HG02571 (cell line): ENCODE measurements at regions not wholly inside any gene's neighbourhood (a gene's known extent, or its start where the extent isn't known, plus 50 kb on each side); places are given as distances from the start of the nearest gene placed in this dataset.

Experiments
- ATAC-seq: cut with Tn5 transposase; IDR thresholded peaks from one replicate; pipeline ENCODE4 v1.9.1; 2021; ENCODE audit warnings: mild to moderate bottlenecking, moderate library complexity; ENCODE audit not compliant: unreplicated experiment

- no peak for ATAC-seq
Measured at GRCh38 chr3:194801461-194802432, 116.1 kb downstream of the FAM43A start.

GRCh38 chr3:194804796-194805195 lies 119.1 kb downstream of the FAM43A start:
- no peak for ATAC-seq

- no peak for ATAC-seq
Measured at GRCh38 chr3:194805546-194805945, 119.9 kb downstream of the FAM43A start.

- no peak for ATAC-seq
Measured at GRCh38 chr3:194806991-194807630, 121.4 kb downstream of the FAM43A start.

GRCh38 chr3:194808640-194809097 lies 123.0 kb downstream of the FAM43A start:
- ATAC-seq: no peak

- ATAC-seq: no peak
Measured at GRCh38 chr3:194809382-194809781, 123.7 kb downstream of the FAM43A start.

- ATAC-seq: no peak
Measured at GRCh38 chr3:194810076-194810475, 124.4 kb downstream of the FAM43A start.

- no peak for ATAC-seq
Measured at GRCh38 chr3:194811118-194811517, 125.4 kb downstream of the FAM43A start.

- ATAC-seq: no peak
Measured at GRCh38 chr3:194812176-194812575, 126.5 kb downstream of the FAM43A start.

- no peak for ATAC-seq
Measured at GRCh38 chr3:194814878-194815357, 129.2 kb downstream of the FAM43A start.

GRCh38 chr3:194816748-194817591 lies 131.3 kb downstream of the FAM43A start:
- no peak for ATAC-seq

GRCh38 chr3:194817592-194817930 lies 131.9 kb downstream of the FAM43A start:
- ATAC-seq: no peak

GRCh38 chr3:194817936-194818335 lies 132.3 kb downstream of the FAM43A start:
- ATAC-seq: no peak

- ATAC-seq: no peak
Measured at GRCh38 chr3:194824100-194824499, 138.4 kb downstream of the FAM43A start.

- ATAC-seq: no peak
Measured at GRCh38 chr3:194824701-194825111, 139.0 kb downstream of the FAM43A start.

- ATAC-seq: no peak
Measured at GRCh38 chr3:194826594-194826993, 140.9 kb downstream of the FAM43A start.

GRCh38 chr3:194827486-194827885 lies 141.8 kb downstream of the FAM43A start:
- ATAC-seq: no peak

GRCh38 chr3:194828116-194828515 lies 142.4 kb downstream of the FAM43A start:
- no peak for ATAC-seq

- ATAC-seq: no peak
Measured at GRCh38 chr3:194828926-194829325, 143.2 kb downstream of the FAM43A start.

- ATAC-seq: no peak
Measured at GRCh38 chr3:194830401-194830800, 144.7 kb downstream of the FAM43A start.

GRCh38 chr3:194830978-194831377 lies 145.3 kb downstream of the FAM43A start:
- no peak for ATAC-seq
